WTC11 (cell line): ENCODE measurements at regions not wholly inside any gene's neighbourhood (a gene's known extent, or its start where the extent isn't known, plus 50 kb on each side); places are given as distances from the start of the nearest gene placed in this dataset.

Source experiments
- CTCF ChIP-seq: fragments of 200-600 bp; IDR thresholded peaks from 2 replicates; pipeline ENCODE4 v1.8.0; 2022; ENCODE audit warnings: antibody characterized with exemption
- MAX ChIP-seq: sonication (generic); formaldehyde crosslinking; IDR thresholded peaks from 2 replicates; pipeline ENCODE4 v1.8.0; 2022; ENCODE audit warnings: mild to moderate bottlenecking, missing genetic modification reagents
- TEAD4 ChIP-seq: sonication (generic); formaldehyde crosslinking; IDR thresholded peaks from 2 replicates; pipeline ENCODE4 v1.8.0; 2022; ENCODE audit warnings: mild to moderate bottlenecking, missing genetic modification reagents
- USF2 ChIP-seq: sonication (generic); formaldehyde crosslinking; IDR thresholded peaks from 2 replicates; pipeline ENCODE4 v1.8.1; 2023; ENCODE audit warnings: mild to moderate bottlenecking, missing genetic modification reagents, moderate library complexity
- ZMAT4 ChIP-seq: fragments of 250-450 bp; sonication (Bioruptor Pico); IDR thresholded peaks from 2 replicates; pipeline ENCODE4 v1.9.0; 2021; ENCODE audit warnings: mild to moderate bottlenecking

- no peak for TF ChIP-seq TEAD4 (CRISPR knock-in tag)
- no peak for TF ChIP-seq CTCF
- no peak for TF ChIP-seq ZMAT4 (CRISPR knock-in tag)
- TF ChIP-seq MAX (CRISPR knock-in tag), result no peak
- no peak for TF ChIP-seq USF2 (CRISPR knock-in tag)
Measured at GRCh38 chr4:138595171-138595570, 353.0 kb upstream of the SLC7A11 start.
